NCI-H2107 (cell line): ENCODE measurements at regions not wholly inside any gene's neighbourhood (a gene's known extent, or its start where the extent isn't known, plus 50 kb on each side); places are given as distances from the start of the nearest gene placed in this dataset.

Experiments
- DNase-seq: peaks from one replicate; lab custom pipeline; 2025; lab: John Stamatoyannopoulos, UW

DNA sequence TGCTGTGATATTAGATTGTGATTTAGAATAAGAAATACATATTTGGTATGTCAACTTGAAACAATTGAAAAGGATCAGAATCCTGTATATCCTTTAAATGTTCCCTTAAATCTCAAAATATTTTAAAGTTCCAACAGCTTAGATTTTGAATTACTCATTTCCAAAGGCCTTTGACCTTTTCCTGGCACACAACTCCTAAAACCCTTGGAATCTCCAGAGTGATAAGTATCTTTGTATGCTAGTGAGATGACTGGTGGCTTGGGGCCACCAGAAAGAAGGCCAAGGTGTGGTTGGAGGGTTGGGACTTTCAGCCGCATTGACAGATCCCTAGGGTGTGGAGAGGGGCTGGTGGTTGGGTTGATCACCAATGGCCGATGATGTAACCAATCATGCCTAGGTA lies 104.7 kb downstream of the YIPF5 start:
- no peak for DNase-seq

DNA sequence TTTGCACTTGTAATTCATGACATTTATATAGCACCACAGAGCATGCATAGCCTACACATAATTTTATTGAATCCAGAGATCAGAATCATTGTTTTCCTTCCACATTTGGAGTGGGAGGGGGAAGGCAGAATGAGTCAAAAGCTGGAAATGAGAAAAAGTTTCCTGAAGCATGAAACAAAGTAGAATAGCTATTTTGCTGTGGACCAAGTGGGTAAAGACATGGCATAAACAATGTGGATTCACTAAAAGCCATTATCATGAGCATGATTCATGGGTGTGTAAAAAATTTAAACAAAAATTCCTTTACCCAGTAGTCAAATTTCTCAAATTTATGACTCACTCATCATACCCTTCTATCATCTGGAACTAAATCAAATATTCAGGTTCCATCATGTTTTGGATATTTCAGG lies 97.9 kb downstream of the YIPF5 start:
- no peak for DNase-seq

DNA sequence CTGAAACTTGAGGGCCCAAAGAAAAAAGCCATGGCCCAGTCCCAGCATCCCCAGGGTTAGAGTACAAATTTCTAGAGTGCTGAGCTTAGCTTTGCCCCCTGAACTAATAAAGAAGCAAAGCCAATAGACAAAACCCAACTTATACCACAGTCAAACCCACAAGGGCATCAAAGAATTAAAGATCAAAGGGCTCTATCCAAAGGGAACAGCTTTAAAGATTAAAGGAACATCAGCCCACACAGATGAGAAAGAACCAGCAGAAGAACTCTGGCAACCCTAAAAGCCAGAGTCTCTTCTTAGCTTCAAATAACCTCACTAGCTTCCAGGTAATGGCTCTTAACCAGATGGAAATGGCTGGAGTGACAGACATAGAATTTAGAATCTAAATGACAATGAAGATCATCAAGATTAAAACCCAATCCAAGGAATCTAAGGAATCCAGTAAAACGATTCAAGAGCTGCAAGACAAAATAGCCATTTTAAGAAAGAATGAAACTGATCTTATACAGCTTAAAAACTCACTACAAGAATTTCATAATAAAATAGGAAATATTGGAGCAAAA lies 93.9 kb downstream of the YIPF5 start:
- DNase-seq = no peak

- DNase-seq = no peak
Observed at GRCh38 chr5:144083185-144083584, 87.3 kb downstream of the YIPF5 start.

GRCh38 chr5:144084971-144085370 lies 85.5 kb downstream of the YIPF5 start:
- DNase-seq = no peak

GRCh38 chr5:144085381-144085780 lies 85.1 kb downstream of the YIPF5 start:
- DNase-seq = no peak

DNA sequence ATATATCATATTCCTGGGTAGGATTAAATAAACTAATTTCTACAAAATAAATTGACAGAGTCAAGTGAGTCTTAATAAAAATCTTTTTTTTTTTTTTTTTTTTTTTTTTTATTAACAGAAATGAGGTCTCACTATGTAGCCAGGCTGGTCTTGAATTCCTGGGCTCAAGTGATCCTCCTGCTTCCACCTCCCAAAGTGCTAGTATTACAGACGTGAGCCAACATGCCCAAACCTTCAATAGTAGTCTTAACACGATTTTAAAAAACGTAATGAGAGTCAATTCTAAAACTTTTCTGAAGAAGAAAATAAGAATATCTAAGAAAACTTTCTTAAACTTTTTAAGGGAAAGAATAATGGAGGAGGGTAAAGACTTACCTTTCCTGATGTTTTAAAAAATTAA lies 84.2 kb downstream of the YIPF5 start:
- no peak for DNase-seq

- DNase-seq = no peak
Observed at GRCh38 chr5:144087576-144087975, 82.9 kb downstream of the YIPF5 start.

DNA sequence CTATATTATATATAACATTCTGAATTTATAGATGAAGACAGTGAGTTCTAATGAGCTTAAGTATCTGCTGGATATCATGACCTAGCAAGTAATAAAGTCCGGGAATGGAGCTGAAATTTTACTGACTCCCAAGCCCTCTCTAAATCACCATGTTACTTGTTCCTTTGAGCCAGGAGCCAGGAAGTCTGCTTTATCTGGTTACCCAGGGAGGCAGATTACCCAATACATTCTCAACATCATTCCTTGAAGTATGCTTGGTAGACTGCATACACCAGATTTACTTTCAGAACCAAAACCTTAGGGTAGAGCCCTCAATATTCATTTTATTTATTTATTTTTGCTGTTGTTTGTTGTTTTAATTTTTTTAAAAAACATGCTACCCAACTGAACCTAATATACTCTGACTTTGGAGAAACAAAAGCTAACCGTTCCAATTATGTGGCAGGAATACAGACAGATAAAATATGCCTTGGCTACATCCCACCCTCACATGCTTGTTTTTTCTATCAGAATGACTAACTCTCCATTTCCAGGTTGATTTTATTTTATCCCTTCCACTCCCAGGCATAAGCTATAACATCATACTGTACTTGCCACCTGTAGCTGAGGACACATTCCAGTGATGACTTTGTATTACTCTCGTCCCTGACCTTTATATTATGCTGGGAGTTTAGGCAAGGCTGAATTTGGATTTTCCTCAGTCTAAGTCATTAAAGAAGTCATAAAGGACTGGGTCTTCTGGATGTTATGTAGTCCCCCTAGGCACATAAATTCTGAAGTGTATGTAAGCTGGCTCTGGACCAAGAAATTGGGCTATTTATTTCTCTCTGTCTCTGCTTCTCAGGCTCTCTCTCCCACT lies 82.0 kb downstream of the YIPF5 start:
- no peak for DNase-seq

- DNase-seq = no peak
Observed at GRCh38 chr5:144089401-144090021, 80.9 kb downstream of the YIPF5 start.

DNA sequence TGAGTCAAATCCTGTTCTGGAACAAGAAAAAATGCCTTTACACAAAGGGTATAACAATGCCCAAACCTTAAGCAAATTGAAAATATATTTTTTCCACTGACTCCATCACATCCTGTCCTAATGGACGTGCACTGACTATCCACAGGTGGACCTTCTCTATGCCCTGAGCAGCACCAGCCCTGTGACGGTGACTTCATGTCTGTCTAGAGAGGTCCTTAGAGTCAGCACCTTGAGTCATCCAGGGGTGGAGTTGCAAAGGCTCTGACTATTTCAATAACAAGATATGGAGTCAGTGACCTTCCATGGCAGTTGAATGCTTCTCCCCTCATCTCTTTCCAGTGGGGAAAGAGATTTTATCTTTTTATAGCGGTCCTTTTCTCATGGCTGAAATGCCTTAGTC lies 78.0 kb downstream of the YIPF5 start:
- DNase-seq = no peak

GRCh38 chr5:144093400-144093799 lies 77.1 kb downstream of the YIPF5 start:
- no peak for DNase-seq

DNA sequence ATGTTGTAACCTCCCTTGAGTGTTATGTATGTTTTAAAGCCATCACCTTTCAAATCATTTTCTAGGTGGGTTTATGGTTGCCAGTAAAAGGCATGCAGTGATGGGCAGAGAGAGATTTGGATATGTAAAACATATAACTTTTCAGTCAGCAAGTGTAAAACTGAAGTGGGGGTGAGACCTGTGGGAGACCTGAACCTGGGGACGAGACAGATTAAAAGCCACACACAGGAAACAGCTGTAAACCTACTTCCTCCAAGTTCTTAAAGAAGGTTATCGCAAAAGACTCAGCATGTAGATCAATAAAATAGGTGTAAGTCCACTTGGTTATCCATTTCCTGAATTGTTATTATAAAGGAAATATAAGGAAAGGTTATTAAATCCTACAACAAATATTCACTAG lies 76.6 kb downstream of the YIPF5 start:
- no peak for DNase-seq

DNA sequence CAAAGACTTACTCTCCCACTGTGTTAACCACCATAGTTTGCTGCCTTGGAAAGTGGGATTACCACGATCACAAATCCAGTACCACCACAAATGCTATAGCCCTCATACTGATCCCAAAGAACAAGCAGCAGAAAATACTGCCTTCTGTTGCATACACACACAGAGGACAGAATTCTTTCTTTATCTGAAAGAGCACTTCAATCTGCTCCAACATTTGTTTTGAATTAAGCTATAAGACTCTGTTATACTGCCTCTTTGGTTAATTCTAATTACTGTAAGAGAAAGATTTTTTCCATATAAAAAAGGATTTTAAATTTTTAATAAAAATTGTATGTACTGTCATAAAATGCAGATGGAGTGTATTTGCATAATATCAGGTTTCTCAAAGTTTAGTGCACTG lies 69.8 kb downstream of the YIPF5 start:
- no peak for DNase-seq

- no peak for DNase-seq
Observed at GRCh38 chr5:144101616-144102015, 68.8 kb downstream of the YIPF5 start.

DNA sequence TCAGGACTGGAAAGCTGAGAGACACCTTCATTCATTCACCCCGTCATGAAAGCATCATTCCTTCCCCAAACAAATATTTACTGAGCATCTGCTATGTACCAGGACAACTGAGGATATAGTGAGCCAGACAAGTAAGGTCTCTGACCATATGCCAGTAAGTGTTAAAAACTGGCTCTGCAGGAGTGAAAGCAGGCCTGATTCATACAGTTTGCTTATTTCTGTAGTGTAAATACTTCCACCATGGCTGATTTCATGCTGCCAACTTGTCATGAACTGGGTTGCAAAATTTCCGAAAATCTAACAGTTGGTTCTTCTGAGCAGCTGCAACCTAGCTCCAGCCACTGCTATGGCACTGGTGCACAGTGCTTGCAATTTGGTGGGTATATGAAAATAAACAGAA lies 68.1 kb downstream of the YIPF5 start:
- DNase-seq = no peak

DNA sequence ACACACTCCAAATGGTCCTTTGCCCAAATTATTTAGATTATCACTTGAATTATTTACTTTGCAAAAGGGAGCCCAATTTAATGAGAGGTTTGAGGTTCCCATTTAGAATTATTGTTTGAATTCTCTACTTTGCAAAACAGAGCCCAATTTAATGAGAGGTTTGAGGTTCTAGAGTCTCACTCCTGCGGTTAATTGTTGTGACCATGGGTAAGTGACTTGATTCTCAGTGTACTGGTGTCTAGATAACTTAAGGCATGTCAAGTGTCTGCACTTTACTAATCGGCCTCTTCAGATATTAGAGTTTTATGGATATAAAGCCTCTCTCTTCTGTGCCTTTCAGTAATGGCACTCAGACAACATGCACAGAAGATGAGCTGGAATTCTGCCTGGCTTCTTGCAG lies 67.5 kb downstream of the YIPF5 start:
- DNase-seq = no peak

GRCh38 chr5:144103611-144104485 lies 66.6 kb downstream of the YIPF5 start:
- DNase-seq = no peak

DNA sequence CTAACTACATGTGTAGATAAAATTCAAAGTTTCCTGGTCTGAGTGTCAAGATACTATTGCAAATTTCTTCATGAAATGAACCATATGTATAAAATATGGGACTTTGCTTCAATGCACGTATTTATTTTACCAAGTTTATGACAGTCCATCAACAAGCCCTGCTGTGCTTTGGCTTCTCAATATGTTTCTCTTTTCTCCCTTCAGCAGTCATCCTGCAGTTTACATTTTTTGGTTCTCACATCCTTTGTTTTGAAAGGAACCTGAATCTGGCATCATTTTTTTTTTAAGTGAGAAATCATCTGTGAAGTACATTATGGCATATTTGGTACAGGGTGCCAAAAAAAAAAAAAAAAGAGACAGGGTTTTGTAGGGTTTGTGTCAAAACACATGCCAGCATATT lies 65.1 kb downstream of the YIPF5 start:
- no peak for DNase-seq

GRCh38 chr5:144108131-144108530 lies 62.3 kb downstream of the YIPF5 start:
- DNase-seq = no peak
